ENCODE measurements at regions not wholly inside any gene's neighbourhood (a gene's known extent, or its start where the extent isn't known, plus 50 kb on each side); places are given as distances from the start of the nearest gene placed in this dataset.

DNA sequence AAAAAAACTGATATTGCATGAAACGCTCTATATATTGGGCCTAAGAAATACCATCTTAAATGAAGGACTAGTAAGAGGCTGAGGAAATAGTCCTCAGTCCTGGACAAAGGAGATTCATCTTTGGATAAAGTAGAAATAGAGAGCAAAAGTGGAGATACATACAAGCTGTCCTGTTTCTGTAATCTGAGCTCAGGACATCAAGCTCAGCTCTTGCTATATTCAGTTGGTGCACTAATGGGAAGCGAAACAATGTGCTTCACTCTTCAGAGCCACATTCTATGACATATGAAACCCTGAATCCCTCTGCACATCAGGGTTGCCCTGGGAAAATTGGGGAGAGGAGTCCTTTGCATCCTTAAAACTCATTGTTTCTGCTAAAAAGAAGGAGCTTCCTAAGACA lies 290.7 kb downstream of the VPS13C start:
- TF ChIP-seq, protein P1, sequence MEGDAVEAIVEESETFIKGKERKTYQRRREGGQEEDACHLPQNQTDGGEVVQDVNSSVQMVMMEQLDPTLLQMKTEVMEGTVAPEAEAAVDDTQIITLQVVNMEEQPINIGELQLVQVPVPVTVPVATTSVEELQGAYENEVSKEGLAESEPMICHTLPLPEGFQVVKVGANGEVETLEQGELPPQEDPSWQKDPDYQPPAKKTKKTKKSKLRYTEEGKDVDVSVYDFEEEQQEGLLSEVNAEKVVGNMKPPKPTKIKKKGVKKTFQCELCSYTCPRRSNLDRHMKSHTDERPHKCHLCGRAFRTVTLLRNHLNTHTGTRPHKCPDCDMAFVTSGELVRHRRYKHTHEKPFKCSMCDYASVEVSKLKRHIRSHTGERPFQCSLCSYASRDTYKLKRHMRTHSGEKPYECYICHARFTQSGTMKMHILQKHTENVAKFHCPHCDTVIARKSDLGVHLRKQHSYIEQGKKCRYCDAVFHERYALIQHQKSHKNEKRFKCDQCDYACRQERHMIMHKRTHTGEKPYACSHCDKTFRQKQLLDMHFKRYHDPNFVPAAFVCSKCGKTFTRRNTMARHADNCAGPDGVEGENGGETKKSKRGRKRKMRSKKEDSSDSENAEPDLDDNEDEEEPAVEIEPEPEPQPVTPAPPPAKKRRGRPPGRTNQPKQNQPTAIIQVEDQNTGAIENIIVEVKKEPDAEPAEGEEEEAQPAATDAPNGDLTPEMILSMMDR (IDR thresholded peaks at IDR 0.05): no peak
- TF ChIP-seq POLR2A (IDR thresholded peaks at IDR 0.05): no peak

Measured in tibial nerve (tissue), 3 donors.